ENCODE measurements at regions not wholly inside any gene's neighbourhood (a gene's known extent, or its start where the extent isn't known, plus 50 kb on each side); places are given as distances from the start of the nearest gene placed in this dataset.

DNA sequence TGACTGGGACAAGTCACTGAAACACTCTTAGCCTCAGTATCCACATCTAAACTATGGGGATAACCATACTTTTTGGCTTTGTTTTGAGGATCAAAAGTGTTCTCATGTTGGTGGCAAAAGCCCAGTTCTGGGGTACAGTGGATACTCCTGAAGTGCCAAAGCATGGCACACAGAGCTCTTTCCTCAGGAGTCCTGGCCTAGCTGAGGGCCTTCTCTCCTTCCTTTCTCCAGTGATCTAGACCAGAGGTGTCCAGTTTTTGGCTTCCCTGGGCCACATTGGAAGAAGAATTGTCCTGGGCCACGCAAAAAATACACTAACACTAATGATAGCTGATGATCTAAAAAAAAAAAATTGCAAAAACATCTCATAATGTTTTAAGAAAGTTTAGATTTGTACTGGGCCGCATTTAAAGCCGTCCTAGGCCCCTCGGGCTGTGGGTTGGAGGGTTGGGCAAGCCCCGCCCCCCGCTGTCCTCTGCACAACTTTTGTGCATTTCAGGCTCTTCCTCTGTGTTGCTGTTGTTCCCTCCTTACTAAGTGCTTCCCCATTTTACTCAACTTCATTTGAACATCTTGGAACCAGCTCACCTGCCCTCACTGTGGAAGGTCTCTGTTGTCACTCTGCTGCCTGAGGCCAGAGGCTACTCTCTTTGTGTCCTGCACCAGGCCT lies 337.0 kb downstream of the CYRIA start:
- no peak for DNase-seq

DNA sequence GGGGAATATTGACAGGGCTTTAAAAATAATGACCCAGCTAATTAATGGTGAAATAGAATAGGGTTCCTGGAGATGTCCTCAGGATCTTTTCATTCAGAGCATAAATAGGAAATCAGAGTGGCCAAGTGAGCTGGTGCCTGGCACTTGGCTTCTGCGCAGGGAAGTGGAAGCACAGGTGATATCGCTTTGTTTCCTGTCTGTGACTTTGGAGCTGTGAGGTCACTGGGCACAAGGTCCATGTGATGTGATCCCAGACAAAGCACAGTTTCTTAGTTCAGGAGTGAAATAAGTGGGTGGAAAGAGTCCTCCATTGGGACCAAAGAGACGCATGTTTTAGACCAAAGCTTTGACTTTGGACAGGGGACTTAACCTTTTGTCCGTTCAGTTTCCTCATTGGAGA lies 338.3 kb downstream of the CYRIA start:
- DNase-seq: no peak

DNA sequence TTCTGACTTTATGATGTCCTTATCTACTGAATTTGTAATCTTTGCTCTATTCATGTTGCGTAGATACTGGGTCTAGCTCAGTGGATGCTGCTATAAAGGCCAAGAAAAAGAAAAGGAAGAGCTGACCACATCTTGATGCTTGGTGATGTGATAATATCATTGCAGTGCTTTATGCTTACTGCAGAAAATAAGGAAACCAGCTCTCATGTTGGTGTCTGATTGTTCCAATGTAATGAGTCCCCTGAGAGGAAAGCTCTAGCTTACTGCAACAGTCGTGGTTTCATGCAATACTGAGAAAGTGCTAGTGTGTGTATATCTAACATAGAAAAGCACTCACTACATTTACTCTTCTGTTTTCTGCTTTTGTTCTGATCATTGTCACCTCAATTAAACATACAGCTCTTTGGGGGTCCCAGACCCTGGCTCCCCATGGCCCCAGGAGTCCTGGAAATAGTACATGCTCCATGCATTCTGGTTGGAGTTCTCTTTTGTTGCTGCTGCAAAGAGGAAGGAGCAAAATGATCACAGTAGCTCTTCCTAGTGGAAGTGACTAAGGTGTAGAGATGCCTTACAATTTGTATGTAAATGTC lies 338.8 kb downstream of the CYRIA start:
- peak; percentile 29 for DNase-seq

DNA sequence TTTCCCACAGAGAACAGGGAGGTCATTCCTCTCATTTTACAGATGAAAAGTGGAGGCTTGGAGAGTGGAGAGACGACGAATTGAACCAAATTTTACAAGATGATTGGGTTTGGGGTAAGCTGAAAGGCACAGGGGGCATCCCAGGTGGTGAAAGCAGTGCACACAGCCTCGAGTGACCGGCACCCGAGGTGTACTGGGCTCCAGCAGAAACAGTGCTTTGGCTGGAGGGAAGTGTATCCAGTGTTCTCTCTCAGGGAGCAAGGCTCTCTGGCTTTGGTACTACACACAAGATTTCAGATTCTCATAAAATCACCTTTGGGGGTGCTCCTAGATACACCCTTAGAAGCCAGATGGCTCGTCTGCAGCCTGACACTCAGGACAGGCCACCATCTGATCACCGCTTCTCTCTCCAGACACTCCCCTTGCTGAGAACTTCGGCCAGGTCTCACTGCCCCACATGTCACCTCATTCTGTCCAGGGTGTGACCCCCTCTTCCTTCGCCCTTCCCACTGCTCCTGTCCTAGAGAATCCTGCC lies 339.6 kb downstream of the CYRIA start:
- no peak for DNase-seq

DNA sequence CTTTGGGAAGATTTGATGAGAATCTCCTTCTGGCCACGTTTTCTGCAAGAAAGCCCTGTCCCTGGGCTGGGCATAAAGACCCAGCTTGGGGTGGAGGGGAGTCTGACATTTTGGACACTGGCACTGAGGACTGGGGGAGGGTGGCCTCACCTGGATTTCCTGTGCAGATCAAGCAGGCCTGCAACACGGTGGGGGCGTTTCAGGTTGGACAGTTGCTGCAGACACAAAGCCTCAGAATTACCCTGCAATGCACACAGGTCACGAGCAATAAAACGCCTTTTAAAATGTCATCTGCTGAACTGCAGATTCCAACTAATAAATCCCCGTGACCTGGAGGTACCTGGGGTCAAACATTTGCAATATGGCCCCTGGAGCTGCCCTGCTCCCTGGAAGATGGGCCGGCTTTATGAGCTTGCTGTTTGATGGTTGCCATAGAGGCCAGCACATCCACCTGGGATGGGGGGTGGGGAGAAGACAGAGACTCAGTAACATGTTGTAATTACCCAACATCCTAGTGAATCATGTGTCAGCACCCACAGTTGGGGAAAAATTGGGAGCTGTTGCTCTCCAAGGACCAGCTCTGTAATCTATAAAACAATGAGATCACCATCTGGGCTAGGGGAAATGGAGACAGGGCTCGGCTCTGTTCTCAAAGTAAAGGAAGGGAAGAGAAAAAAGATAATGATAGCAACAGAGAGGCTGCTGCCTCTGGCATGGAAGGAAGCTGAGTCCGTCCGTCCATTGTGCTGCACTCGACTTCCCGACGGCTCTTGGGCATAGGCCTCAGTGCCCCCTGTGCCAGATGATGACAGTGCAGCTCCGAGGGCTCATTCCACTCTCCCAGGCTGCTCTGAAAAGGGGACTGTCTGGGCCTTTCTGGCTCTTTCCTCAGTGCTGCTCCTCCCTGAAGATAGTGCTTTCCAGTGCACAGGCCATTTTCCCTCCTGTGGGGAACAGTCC lies 340.3 kb downstream of the CYRIA start:
- DNase-seq: no peak

DNA sequence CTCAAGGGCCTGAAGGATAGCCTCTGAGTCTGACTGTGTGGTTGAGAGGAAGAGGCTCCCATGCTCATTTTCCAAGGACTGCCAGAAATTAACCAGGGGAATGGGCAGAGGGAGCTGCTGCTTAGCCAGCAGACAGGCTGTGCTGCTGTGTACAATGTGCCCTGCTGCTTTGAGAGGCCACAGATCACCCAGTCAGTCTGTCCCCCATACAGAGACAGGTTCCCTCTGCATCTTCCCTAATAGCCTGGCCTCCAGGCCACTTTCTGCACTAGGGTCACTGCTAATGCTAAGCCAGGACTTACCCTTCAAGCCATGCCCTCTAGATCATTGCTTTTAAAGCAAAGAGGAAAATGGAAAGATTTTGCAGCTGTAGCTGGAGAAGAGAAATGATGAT lies 341.1 kb downstream of the CYRIA start:
- no peak for DNase-seq

DNA sequence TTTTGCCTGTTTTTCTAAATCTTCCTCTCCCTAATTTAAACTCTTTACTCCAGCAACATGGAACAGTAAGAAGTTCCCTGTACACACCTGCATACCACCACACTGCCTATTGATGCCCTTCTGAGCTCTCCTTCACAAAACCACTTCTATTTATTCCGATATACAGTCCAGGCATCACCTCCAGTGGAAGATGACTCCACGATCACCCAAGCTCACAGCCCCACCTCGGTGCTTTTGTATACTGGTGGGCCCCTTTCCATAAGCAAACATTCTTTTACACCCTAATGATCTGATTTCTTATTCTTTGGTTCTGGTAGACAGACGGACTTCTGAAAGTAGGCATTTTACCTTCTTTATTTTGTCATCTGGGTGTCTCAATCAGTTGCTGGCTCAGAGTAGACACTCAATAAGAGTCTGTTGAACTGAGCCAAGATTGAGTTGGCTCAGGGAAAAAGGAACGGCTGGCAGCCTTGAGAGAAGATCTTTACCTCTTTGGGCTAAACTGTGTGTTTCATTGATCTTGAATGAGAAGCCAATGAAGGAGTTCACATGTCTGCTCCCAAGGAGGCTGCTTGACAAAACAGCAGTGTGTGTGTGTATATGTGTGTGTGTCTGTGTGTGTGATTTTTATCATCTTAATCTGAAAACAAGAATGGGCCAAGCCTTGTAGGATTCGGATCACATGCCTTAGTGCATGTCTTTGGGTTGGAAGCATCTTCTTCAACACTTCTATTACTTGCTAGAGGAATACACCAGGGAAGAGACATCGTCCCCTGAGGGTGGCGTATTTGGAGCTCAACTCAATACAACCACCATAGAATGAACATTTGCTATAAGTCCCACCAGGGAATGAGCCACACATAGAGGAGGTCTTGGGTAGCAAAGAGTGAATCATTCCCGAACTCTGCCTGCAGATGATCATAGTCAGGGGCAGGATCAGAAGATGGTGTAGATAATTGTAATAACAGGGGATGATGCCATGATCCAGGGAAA lies 341.8 kb downstream of the CYRIA start:
- no peak for DNase-seq

DNA sequence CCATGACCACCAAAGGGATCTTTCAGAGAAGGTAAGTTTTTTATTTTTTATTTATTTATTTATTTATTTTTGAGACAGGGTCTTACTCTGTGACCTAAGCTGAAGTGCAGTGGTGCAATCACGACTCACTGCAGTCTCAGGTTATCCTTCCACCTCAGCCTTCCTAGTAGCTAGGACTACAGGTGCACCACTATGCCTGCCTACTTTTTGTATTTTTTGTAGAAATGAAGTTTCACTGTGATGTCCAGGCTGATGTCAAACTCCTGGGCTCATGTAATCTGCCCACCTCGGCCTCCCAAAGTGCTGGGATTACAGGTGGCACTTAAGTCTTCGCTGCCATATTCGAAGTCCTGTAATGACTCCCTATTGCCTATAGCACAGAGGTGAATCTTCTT lies 342.5 kb downstream of the CYRIA start:
- no peak for DNase-seq

DNA sequence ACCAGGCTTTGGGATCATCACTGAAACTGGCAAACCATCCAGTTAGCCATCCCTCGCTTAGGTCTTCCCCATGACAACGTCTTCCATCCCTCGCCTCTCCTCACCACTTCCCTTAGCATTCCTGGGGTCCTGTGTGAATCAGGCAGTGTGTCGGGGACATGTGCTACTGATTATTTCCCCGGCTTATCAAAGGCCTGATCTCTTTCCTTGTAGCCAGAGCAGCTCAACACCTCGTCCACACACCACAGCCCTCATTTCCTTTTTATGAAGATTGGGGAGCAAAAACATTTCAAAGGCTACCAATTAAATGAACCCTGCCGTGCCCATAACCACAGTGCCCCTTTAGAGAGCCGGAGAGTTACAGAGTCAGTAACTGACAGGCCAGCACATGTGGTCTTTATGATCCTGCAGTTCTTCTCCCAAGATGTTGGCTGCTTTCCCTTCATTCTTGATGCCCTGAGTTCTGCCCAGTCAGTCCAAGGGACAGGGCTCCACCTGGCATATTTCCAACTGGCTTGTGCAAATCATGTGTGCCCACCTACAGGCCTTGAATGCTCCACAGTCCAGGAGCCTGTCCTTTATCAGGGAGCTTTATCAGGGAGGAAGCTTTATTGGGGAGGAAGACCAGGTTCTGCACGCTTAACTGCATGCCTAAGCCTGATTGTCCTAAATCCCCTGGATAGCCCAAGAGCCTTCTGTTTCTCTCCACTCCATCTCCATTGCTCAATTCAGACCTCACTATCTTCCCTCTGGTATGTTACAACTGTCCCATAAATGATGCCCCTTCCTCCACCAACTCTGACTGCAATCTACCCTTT lies 343.1 kb downstream of the CYRIA start:
- no peak for DNase-seq

DNA sequence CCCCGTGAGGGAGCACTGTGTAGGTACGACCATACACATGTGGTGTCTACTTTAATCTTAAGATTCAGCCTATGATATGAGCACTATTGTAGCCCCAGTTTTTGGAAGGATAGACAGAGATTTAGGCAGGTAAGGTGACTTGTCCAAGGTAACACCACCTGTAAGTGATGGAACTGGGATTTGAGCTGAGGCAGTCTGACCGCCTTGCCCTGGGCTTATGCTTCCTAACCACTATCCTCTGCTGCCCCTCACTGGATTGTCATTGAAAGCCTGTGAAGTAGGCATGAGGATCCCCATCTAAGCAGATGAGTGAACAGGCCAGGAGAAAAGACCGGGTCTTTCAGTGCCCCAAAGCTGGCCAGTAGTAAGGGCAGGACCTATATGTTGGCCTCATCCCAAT lies 343.8 kb downstream of the CYRIA start:
- no peak for DNase-seq

DNA sequence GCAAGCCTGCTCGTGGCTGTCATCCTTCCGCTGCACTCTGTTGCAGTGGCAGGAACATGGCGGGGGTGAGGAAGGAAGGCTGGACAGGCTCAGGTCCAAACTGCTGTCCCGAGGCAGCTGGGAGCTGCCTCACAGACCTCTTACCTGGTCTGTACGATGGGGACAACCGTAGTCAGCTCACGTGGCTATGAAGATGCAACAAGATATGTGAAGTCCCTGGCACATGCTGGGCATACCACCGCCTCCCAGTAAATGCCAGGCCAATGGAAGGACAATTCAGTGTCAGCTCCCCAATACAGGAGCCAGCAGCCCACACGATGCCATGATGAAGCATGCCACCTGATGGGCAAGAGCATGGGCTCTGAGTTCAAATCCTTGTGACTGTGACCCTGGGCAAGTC lies 344.4 kb downstream of the CYRIA start:
- DNase-seq: no peak

DNA sequence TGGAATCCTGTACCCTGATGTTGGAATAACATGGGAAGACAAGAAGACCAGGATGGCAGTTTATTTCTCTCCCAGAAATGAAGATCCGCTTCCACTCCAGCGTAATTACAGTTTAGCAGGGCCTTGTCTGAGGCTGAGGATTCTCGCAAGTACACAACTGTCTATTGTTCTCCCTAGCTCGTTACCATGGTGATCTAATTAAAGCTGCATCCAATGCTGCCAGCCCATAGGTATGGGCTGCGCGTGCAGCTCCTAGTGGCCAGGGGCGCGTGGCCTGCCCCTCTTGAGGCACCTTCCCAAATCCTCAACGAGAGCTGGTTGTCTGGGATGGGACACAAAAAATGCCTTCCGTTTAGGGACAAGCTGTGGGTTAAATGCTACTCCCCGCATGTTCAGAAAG lies 344.9 kb downstream of the CYRIA start:
- DNase-seq: no peak

DNA sequence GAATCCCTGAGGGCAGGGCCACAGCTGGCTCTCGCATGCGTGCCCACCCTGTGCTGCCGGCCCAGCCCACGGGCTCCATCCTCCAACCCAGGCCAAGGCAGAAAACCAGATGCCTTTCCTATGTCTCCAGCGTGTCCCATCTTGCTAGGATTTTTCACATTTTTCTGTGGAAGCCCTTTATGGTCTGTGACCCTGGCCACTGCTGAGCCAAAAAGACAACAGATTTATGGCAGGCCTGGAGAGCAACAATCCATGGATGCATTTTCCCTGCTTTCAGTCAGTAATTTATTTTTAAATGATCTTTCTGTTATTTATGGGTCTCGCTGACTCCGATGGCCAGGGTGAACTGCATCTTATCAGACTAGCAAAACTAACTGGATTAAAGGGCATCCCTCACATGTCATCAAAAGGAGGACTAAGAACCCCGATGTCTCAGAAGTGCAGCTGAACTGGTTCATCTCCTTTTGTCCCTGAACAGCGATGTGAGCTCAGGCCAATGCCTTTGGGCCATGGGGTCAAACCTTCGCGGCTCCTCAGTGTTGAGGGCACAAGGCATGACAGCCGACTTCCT lies 346.0 kb downstream of the CYRIA start:
- DNase-seq: no peak

DNA sequence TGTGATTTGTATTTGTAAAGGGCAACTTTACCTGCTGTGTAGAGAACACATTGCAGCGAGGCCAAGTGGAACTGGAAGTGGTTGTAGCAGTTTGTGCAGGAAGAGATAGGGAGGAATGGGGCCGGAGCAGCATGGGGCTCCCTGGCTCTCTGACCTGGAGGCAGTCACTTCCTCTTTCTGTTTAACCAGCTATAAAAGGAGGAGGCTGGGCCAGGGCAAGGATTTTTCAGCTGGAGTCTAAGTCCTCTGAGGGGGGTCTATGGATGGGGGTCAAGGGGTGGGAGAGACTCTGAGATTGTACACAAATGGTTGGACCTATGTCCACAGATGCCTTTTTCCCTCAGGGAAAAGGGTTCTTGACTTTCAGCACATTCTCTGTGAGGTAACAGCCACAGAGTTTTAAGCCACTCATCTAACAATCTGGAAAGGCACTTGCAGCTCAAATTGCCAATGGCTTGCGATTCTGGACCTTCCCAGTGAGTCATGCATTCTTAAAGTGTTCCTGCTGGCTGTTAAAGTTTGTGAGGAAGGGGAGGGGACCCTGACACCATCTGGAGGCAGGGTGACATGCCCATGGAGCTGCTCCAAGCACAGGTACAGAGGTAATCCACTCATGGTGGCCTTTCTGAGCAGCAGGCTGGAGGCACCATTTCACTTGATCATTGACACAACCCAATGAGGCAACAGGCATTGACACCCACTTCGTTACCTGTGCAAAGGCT lies 347.0 kb downstream of the CYRIA start:
- peak; percentile 7 for DNase-seq

DNA sequence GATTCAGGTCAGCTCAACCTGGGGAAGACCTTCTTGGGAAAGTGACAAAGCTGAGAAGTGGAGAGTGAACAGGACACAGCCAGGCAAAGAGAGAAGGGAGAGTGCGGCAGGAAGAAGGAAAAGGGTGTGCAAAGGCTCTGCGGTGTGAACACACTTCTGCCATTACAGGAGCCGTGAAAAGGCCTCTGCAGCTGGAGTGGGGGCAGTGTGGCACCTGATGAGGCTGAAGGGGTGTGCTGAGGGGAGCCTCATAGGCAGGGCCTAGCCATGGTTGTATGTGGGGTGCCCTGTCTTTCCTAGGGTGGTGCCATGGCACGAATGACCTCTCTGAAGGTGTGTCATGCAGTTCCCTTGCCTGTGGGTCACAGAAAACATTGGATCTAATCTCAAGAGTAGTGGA lies 347.6 kb downstream of the CYRIA start:
- no peak for DNase-seq

DNA sequence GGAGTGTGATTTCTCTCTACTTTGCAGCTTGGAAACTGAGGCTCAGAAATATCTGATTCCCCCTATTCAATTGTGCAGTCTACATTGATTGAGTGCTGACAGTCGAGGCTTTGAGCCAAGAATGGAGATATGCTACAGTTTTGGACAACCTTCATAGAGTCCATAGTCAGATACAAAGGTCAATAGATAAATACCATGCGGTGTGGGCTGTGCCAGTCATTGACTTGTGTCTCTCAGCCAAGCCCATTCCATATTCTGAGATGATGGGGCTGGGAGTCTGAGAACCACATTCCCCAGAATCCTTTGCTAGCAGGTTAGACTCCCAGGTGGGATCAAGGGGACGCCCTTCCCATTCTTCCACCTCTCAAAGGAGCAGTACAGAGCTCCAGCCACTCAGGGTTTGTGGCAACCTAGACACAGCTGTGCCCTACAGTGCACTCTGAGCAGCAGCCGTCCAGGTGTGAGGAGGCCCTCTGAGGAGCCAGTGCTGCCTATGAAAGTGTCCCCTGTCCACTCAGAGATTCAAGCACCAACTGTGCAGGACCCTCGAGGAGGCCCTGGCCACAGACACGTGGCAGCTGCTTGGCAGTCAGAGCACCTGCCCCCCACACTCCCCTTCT lies 348.3 kb downstream of the CYRIA start:
- no peak for DNase-seq

DNA sequence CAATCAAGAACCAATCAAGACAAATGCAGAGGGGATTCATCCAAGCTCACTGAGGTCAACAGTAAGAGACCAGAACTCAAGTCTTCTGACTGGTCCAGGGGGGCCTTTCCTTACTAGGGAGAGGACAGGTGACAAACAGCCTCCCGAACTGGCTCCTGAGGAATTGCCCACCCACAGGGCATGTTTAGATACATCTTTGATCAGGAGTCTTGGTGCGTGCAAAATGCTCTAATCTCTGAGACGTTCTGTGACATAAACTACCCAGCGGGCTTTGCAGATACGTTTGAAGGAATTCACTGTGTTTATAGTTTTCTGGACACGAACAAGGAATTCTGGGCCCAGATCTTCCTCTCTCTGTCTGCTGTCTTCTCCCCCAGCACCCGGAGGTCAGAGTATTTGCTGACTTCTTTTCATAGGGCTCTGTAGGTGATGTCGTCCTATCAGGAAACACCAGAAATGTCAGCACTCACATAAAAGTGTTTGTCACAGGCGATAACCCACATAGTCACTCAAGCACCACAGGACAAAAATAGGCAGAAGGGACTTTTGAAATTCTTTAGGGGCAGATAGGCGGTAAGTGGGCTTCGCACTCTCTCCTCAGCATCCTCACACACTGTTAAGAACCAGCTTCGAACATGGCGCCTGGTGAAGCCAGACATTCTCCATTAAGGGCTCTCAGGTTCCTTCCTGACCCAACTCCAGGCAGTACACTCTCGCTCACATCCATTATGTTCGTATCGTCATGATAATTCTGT lies 349.0 kb downstream of the CYRIA start:
- DNase-seq: no peak

DNA sequence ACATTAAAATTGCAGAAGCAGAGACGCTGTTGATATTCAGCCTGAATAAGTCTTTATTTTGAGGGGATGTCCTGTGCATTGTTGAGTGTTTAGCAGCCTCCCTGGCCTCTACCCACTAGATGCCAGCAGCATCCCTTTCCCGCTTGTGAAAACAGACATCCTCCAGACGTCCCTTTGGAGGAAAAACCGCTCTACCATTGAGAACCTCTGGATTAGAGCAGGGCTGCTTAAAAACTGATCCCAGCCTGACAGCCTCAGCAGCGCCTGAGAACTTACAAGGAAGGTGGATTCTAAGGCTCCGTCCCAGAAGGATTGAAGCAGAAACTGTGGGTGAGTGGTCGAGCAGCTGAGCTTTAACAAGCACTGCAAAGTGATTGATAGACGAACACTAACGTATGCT lies 349.7 kb downstream of the CYRIA start:
- DNase-seq: no peak

DNA sequence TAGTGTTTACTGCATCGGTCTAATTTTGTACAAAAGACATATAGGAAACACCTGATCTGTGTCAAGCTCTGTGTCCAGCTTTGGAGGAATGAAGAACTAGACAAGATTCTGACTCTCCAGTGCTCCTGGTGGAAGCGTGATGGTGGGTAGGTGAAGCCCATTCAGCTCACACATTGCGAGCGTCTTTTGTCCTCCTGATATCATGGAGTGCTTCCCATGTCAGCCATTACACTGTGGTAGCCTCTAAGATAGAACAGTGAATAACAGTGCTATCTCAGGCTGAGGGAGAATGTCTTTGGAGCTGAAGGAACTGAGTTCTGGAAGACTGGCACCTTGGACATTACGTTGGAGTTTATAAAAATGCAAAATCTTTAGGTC lies 350.2 kb downstream of the CYRIA start:
- no peak for DNase-seq

Measured in DMS79 (cell line).